ENCODE measurements at regions not wholly inside any gene's neighbourhood (a gene's known extent, or its start where the extent isn't known, plus 50 kb on each side); places are given as distances from the start of the nearest gene placed in this dataset.

GRCh38 chr15:20368974-20369373 lies 172.6 kb downstream of the GOLGA6L6 start:
- Histone ChIP-seq H3K18ac (ENCODE audit: extremely low read depth, low read length) (no peak overlapping the region), H4K8ac (ENCODE audit: extremely low read depth, insufficient read depth, low read length) (no peak overlapping the region), H3K56ac (replicated peaks; ENCODE audit: insufficient read length, low read depth, low read length) (no peak overlapping the region), H2BK120ac (replicated peaks; ENCODE audit: low read depth, low read length) (no peak overlapping the region), H3K23me2 (ENCODE audit: low read depth, low read length) (no peaks in the 10 kb centered on the region), H3K4ac (replicated peaks; ENCODE audit: insufficient read length, low read depth, low read length) (no peak overlapping the region), H3K36me3 (ENCODE audit: control insufficient read depth in 2 of 4, insufficient read depth in 4 of 4, low read length in 3 of 4) (no peaks in the 10 kb centered on the region), H2BK15ac (ENCODE audit: low read length) (no peak overlapping the region), H3K9me3 (ENCODE audit: insufficient read depth in 2 of 2, low read depth in 1 of 2, low read length in 1 of 2) (peaks cover 19% of the 10 kb centered on the region in 2 experiments; a peak in 3 of 4 replicates), H2AFZ (ENCODE audit: low read length) (no peak overlapping the region), H3K79me1 (ENCODE audit: low read depth, low read length) (no peaks in the 10 kb centered on the region), H3K23ac (ENCODE audit: insufficient read length) (no peak overlapping the region), H3K4me1 (replicated peaks in 1 of 4; ENCODE audit: control insufficient read depth in 3 of 4, insufficient read depth in 4 of 4, low read length in 3 of 4) (no peaks in the 10 kb centered on the region), H4K5ac (ENCODE audit: insufficient read length, low read depth, low read length) (no peak overlapping the region), H2BK12ac (ENCODE audit: low read depth, low read length) (no peak overlapping the region), H4K91ac (replicated peaks; ENCODE audit: insufficient read length, low read length) (no peak overlapping the region), H3K79me2 (ENCODE audit: control insufficient read depth in 1 of 2, insufficient read depth in 2 of 2, low read length in 2 of 2) (no peaks in the 10 kb centered on the region), H3K27me3 (replicated peaks in 1 of 4; ENCODE audit: control insufficient read depth in 3 of 4, extremely low read depth in 1 of 4, insufficient read depth in 3 of 4, low read length in 3 of 4) (no peaks in the 10 kb centered on the region), H2BK5ac (ENCODE audit: low read depth, low read length) (no peak overlapping the region), H2AK5ac (ENCODE audit: low read depth, low read length) (no peak overlapping the region), H3K4me3 (ENCODE audit: extremely low read depth in 1 of 4, insufficient read depth in 2 of 4, low read depth in 3 of 4, low read length in 4 of 4) (no peak overlapping the region), H3K9ac (replicated peaks in 1 of 4; ENCODE audit: extremely low read depth in 1 of 4, low read depth in 3 of 4, low read length in 3 of 4) (no peak overlapping the region), H3K27ac (ENCODE audit: low read depth, low read length) (no peak overlapping the region), H2BK20ac (ENCODE audit: low read length) (no peak overlapping the region), H3K4me2 (ENCODE audit: insufficient read depth in 1 of 2, low read depth in 2 of 2, low read length in 2 of 2) (no peak overlapping the region), H4K20me1 (replicated peaks in 1 of 2; ENCODE audit: control insufficient read depth in 1 of 2, insufficient read depth in 2 of 2, low read length in 2 of 2) (no peaks in the 10 kb centered on the region), H3K14ac (ENCODE audit: insufficient read length) (no peak overlapping the region)
- ChIA-PET CTCF (ENCODE audit: partially characterized antibody) (no interaction called here), POLR2A (ENCODE audit: partially characterized antibody) (no interaction called here)
- DNase-seq (ENCODE audit: low read depth in 1 of 2, low spot score in 2 of 2) (no peak), FAIRE-seq (no peak)
- 75% methylated on average over 1 of the region's 1 CpG; no CpG with 5 or more reads in 1 of the 2 experiments for WGBS, 2 experiments (ENCODE audit: extremely low coverage in 1 of 2, insufficient coverage in 1 of 2, insufficient read length in 1 of 2, insufficient replicate concordance in 2 of 2, low coverage in 1 of 2, low lambda C conversion rate in 2 of 2, missing lambda C conversion rate in 1 of 2)
- TF ChIP-seq CTBP2 (IDR thresholded peaks at IDR 0.05; ENCODE audit: borderline replicate concordance, insufficient read depth, insufficient read length, low read length), result no peak
- no peak for TF ChIP-seq SIRT6 (IDR thresholded peaks at IDR 0.05; ENCODE audit: low read length)
